ENCODE measurements at regions not wholly inside any gene's neighbourhood (a gene's known extent, or its start where the extent isn't known, plus 50 kb on each side); places are given as distances from the start of the nearest gene placed in this dataset.

DNA sequence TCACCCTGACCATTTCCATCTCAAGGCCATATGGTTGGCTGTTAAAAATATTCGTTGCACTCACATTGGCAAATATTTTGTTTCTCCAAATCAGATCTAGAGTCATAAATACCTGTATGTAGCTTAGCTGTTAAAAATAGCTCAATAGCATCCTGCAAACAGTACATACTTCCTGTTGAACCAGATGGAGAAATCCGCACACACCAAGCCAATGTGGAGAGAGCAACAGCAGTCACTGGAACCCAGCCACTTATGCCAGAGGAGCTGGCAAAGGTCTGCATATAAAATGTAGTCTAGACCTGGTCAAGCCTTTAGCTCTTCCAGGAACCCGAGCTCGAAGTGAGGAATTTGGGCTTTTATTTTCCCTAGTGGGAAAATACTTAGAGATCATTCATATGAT is 146.4 kb upstream of the KCNJ16 start:
- intact Hi-C loops (cut with DNase I; ENCODE audit: low total_unique reads), result no loop called here
- no peaks in the 10 kb centered on the region for H3K36me3 ChIP-seq (ENCODE audit: low read depth, missing control alignments)
- WGBS, 2 donors, result 59 to 63% methylated on average over 4 of the region's 4 CpGs
- H3K4me3 ChIP-seq, result no peak overlapping the region
- H3K27me3 ChIP-seq, result no peaks in the 10 kb centered on the region
- H3K9me3 ChIP-seq, result no peaks in the 10 kb centered on the region
- H3K4me1 ChIP-seq, result no peaks in the 10 kb centered on the region
- TF ChIP-seq, protein P1, sequence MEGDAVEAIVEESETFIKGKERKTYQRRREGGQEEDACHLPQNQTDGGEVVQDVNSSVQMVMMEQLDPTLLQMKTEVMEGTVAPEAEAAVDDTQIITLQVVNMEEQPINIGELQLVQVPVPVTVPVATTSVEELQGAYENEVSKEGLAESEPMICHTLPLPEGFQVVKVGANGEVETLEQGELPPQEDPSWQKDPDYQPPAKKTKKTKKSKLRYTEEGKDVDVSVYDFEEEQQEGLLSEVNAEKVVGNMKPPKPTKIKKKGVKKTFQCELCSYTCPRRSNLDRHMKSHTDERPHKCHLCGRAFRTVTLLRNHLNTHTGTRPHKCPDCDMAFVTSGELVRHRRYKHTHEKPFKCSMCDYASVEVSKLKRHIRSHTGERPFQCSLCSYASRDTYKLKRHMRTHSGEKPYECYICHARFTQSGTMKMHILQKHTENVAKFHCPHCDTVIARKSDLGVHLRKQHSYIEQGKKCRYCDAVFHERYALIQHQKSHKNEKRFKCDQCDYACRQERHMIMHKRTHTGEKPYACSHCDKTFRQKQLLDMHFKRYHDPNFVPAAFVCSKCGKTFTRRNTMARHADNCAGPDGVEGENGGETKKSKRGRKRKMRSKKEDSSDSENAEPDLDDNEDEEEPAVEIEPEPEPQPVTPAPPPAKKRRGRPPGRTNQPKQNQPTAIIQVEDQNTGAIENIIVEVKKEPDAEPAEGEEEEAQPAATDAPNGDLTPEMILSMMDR (IDR thresholded peaks at IDR 0.05), result no peak
- no peak for TF ChIP-seq POLR2A (IDR thresholded peaks at IDR 0.05)
- no peak for DNase-seq
- no peak overlapping the region for H3K27ac ChIP-seq

DNA sequence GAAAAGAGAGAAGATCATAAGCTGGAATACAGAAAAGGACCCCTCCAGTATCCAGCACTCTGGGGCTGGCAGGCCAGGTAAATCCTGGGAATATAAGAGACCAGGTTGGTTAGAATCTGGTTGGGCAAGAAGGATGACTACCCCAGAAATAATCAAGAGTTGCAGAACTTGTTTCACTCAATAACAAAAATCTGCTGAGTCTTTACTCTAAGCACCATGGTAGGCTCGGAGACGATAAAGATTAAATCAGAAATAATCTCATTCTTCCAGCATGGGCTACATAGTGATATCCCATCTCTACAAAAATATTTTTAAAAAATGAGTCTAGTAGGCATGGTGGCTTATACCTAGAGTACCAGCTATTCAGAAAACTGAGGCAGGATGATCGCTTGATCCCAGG is 138.0 kb upstream of the KCNJ16 start:
- 78 to 79% methylated on average over 3 of the region's 3 CpGs for WGBS, 2 donors
- no peak for DNase-seq

DNA sequence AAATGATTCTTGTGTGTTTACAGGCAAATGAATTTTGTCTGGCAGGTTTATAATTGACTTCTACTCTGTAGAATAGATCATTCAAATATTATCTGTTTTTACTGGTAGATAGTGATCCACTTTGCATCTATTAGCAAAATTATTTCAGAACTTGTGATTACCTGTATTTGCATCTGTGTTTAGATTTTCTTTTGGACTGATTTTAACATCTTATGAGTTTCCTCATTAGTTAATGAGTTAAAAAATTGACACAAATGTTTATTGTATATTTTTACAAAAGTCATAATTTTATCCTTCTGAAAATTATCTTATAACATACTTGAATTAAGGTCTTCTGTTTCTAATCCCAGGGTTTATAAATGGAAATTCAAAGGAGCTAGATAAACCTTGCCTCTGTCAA is 132.0 kb upstream of the KCNJ16 start:
- intact Hi-C loops (cut with DNase I; ENCODE audit: low total_unique reads), result no loop called here
- no peak for DNase-seq
- TF ChIP-seq POLR2A (IDR thresholded peaks at IDR 0.05), result no peak
- TF ChIP-seq, protein P1 (IDR thresholded peaks at IDR 0.05), result no peak

More for the DNA sequence above, 138.0 kb upstream of the KCNJ16 start:
- H3K4me3 ChIP-seq, result no peak overlapping the region
- H3K9me3 ChIP-seq, result no peaks in the 10 kb centered on the region
- H3K36me3 ChIP-seq (ENCODE audit: low read depth, missing control alignments), result no peaks in the 10 kb centered on the region
- no peak for TF ChIP-seq POLR2A (IDR thresholded peaks at IDR 0.05)
- TF ChIP-seq, protein P1 (IDR thresholded peaks at IDR 0.05), result no peak
- H3K27me3 ChIP-seq, result no peaks in the 10 kb centered on the region
- intact Hi-C loops (cut with DNase I; ENCODE audit: low total_unique reads), result no loop called here
- no peaks in the 10 kb centered on the region for H3K4me1 ChIP-seq
- no peak overlapping the region for H3K27ac ChIP-seq

DNA sequence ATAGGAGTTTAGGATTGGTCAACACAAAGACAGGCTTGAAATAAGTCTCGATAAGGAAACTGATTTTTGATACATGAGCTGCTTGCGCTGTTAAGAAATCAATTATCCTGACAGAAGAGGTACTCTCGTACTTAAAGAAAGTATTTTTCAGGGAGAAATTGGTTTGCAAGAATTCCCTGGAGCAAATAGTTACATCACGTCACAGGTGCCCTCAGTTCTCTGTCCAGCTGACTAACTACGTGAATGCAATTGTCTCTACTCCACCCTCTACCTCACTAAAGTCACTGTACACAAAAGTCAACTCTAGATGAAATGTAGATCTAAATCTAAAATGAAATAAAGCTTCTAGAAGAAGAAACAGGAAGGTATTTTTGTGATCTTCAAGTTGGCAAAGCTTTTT is 130.6 kb upstream of the KCNJ16 start:
- no peak overlapping the region for H3K27ac ChIP-seq
- TF ChIP-seq, protein P1 (IDR thresholded peaks at IDR 0.05), result no peak
- no peak for TF ChIP-seq POLR2A (IDR thresholded peaks at IDR 0.05)

More for the DNA sequence above, 132.0 kb upstream of the KCNJ16 start:
- H3K4me3 ChIP-seq, result no peak overlapping the region
- H3K4me1 ChIP-seq, result no peaks in the 10 kb centered on the region
- H3K27me3 ChIP-seq, result no peaks in the 10 kb centered on the region
- no peaks in the 10 kb centered on the region for H3K9me3 ChIP-seq
- H3K36me3 ChIP-seq (ENCODE audit: low read depth, missing control alignments), result no peaks in the 10 kb centered on the region
- H3K27ac ChIP-seq, result no peak overlapping the region

DNA sequence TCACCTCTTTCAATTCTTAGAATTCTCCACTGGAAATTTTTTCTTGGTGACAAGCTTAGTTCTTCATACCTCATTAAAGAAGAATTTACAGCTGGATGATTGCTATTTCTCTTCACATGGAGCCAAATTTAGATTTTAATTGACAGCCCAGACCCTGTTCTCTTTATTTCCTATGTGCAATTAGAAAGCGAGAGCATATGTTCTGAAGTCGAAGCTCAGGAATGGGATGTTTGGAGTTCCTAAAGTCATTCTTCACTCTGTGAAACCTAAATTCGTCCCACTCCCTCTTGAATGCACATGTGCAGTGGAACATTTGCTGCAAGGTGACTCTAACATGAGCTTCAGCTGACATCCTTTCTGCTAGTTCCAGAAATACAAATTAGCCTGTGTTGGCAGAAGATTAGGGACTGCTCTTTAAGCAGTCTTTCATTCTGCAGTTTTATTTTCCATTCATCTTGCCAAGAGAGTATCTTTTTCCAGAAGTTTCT is 129.3 kb upstream of the KCNJ16 start:
- Histone ChIP-seq H3K27me3 (no peaks in the 10 kb centered on the region), H3K4me1 (no peaks in the 10 kb centered on the region), H3K9me3 (no peaks in the 10 kb centered on the region), H3K27ac (no peak overlapping the region), H3K36me3 (ENCODE audit: low read depth, missing control alignments) (no peaks in the 10 kb centered on the region), H3K4me3 (no peak overlapping the region)
- DNase-seq, result no peak
- intact Hi-C loops (cut with DNase I; ENCODE audit: low total_unique reads), result no loop called here
- TF ChIP-seq, protein P1 (IDR thresholded peaks at IDR 0.05), result no peak
- WGBS, 2 donors, result 44% methylated on average over 3 of the region's 3 CpGs

More for the DNA sequence above, 130.6 kb upstream of the KCNJ16 start:
- Histone ChIP-seq H3K9me3 (no peaks in the 10 kb centered on the region), H3K4me1 (no peaks in the 10 kb centered on the region), H3K4me3 (no peak overlapping the region), H3K36me3 (ENCODE audit: low read depth, missing control alignments) (no peaks in the 10 kb centered on the region), H3K27me3 (no peaks in the 10 kb centered on the region)
- 87 to 91% methylated on average over 5 of the region's 5 CpGs for WGBS, 2 donors
- intact Hi-C loops (cut with DNase I; ENCODE audit: low total_unique reads), result no loop called here
- DNase-seq, result no peak

Data from testis (tissue), 2 donors.